ENCODE measurements at regions not wholly inside any gene's neighbourhood (a gene's known extent, or its start where the extent isn't known, plus 50 kb on each side); places are given as distances from the start of the nearest gene placed in this dataset.

DNA sequence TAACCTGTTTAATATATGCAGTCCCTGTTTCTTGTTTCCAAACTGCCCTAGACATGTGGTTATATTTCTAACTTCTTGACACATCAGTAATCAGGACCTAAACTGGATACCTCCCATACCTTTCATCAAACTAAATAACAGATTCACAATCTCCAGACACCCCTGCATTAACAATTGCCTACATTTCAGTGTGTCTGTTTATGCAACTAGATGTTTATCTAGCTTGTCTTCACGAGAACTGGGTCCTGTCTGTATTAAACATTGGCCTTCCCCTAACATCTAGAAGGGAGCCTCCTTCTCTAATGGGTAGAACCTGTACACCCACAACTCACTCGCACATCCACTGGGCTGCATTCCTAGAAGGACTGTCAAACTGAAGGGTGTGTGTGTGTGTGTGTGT, 683.7 kb upstream of the FZD8 start:
- no peak for TF ChIP-seq POLR2AphosphoS5 (IDR thresholded peaks at IDR 0.05)
- TF ChIP-seq, protein P1, sequence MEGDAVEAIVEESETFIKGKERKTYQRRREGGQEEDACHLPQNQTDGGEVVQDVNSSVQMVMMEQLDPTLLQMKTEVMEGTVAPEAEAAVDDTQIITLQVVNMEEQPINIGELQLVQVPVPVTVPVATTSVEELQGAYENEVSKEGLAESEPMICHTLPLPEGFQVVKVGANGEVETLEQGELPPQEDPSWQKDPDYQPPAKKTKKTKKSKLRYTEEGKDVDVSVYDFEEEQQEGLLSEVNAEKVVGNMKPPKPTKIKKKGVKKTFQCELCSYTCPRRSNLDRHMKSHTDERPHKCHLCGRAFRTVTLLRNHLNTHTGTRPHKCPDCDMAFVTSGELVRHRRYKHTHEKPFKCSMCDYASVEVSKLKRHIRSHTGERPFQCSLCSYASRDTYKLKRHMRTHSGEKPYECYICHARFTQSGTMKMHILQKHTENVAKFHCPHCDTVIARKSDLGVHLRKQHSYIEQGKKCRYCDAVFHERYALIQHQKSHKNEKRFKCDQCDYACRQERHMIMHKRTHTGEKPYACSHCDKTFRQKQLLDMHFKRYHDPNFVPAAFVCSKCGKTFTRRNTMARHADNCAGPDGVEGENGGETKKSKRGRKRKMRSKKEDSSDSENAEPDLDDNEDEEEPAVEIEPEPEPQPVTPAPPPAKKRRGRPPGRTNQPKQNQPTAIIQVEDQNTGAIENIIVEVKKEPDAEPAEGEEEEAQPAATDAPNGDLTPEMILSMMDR (IDR thresholded peaks at IDR 0.05) = no peak
- no peak for TF ChIP-seq POLR2A (IDR thresholded peaks at IDR 0.05)
- intact Hi-C loops (cut with DNase I; ENCODE audit: low total_unique reads) = no loop called here

DNA sequence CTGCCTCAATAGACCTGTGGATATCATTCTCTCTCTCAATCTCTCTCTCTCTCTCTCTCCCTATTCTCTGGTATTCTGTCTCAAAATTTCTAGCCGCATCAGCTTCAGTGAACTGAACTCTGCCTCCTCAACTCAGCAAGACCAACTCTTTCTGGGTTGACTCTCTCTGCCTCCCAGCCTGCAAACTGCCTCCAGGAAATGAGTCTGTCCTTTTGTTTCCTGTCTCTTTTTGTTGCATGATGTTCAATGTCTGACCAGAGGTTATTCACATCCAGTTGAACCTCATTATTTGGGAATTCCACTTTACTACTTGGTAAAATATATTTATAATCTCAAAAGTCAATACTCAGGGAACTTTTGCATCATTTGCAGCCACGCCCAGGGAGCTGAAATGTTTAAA, 682.7 kb upstream of the FZD8 start:
- TF ChIP-seq POLR2AphosphoS5 (IDR thresholded peaks at IDR 0.05) = no peak
- TF ChIP-seq POLR2A (IDR thresholded peaks at IDR 0.05) = no peak
- TF ChIP-seq, protein P1 (IDR thresholded peaks at IDR 0.05) = no peak
- no peak overlapping the region for H3K27ac ChIP-seq
- intact Hi-C loops (cut with DNase I; ENCODE audit: low total_unique reads) = no loop called here

More for the DNA sequence above, 683.7 kb upstream of the FZD8 start:
- Histone ChIP-seq H3K27ac (no peak overlapping the region), H3K4me3 (no peak overlapping the region), H3K36me3 (no peaks in the 10 kb centered on the region), H3K4me1 (no peaks in the 10 kb centered on the region), H3K9me3 (peaks cover 0 to 3% of the 10 kb centered on the region in 2 donors), H3K27me3 (no peaks in the 10 kb centered on the region)
- no peak for DNase-seq (ENCODE audit: low spot score in 2 of 2)

DNA sequence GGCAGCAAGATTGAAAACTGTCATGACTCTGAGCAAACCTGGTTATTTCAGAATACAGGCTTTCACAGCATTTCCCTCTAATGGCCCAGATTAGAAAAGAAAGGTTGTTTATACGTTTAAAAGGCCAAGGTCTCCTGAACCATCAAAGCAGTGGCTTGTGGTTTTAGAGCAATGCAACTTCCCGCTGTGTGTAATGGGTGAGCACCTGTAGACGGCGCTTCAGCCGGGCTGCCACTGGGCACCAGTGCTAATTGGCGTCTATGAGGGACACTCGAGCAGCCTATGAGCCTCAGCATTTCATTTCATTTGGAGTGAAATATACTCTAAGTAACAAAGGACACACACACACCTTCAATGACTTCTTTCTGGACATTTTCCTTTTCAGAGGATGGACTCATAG, 671.0 kb upstream of the FZD8 start:
- Histone ChIP-seq H3K9me3 (no peaks in the 10 kb centered on the region), H3K36me3 (no peaks in the 10 kb centered on the region), H3K27me3 (no peaks in the 10 kb centered on the region), H3K4me1 (no peaks in the 10 kb centered on the region), H3K4me3 (no peak overlapping the region), H3K27ac (no peak overlapping the region)
- TF ChIP-seq POLR2AphosphoS5 (IDR thresholded peaks at IDR 0.05) = no peak
- TF ChIP-seq, protein P1 (IDR thresholded peaks at IDR 0.05) = no peak
- TF ChIP-seq POLR2A (IDR thresholded peaks at IDR 0.05) = no peak
- intact Hi-C loops (cut with DNase I; ENCODE audit: low total_unique reads) = no loop called here
- no peak for DNase-seq (ENCODE audit: low spot score in 2 of 2)

More for the DNA sequence above, 682.7 kb upstream of the FZD8 start:
- no peak for DNase-seq (ENCODE audit: low spot score in 2 of 2)
- peaks cover 0 to 3% of the 10 kb centered on the region in 2 donors for H3K9me3 ChIP-seq
- no peak overlapping the region for H3K4me3 ChIP-seq
- no peaks in the 10 kb centered on the region for H3K4me1 ChIP-seq
- no peaks in the 10 kb centered on the region for H3K27me3 ChIP-seq
- no peaks in the 10 kb centered on the region for H3K36me3 ChIP-seq

DNA sequence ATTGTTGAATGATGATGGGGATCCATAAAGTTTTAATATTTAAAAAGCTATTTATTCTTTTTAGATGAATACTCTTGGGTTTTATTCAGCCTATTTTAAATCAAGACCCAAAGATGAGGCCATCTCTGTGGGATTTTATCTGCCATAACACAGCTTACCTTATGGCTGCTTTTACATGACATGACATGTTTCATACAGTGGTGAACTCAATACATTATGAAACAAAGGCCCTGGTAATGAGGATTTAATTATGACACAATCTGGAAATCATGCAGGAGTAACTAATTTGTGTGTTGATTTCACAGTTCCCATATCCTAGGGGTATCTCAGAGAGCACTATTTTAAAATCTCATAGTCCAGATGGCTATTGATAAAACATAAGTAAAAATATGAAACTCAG, 661.8 kb upstream of the FZD8 start:
- TF ChIP-seq, protein P1 (IDR thresholded peaks at IDR 0.05) = no peak
- no peak for TF ChIP-seq POLR2AphosphoS5 (IDR thresholded peaks at IDR 0.05)
- no peak for TF ChIP-seq POLR2A (IDR thresholded peaks at IDR 0.05)
- Histone ChIP-seq H3K4me3 (no peak overlapping the region), H3K27me3 (no peaks in the 10 kb centered on the region), H3K27ac (no peak overlapping the region), H3K9me3 (no peaks in the 10 kb centered on the region), H3K4me1 (no peaks in the 10 kb centered on the region), H3K36me3 (no peaks in the 10 kb centered on the region)
- no peak for DNase-seq (ENCODE audit: low spot score in 2 of 2)
- intact Hi-C loops (cut with DNase I; ENCODE audit: low total_unique reads) = no loop called here

DNA sequence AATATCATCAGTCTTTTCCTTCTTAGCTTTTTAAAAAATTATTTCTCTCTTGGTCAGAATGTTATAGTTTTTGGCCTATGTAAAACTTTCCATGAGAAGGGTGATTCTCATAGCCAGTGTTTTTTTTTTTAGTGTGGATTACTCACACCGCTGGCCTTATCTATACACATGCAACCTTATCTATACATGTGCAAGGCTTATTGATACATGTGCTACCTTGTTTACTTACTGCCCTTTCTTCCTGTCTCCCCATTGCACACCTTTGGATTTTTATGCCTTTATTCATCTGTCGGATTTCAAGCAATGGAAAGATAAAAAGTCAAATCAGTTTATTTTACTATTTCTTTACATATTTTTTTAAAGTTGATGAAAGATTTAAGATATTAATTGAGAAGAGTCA, 660.0 kb upstream of the FZD8 start:
- DNase-seq (ENCODE audit: low spot score in 2 of 2) = no peak
- no peaks in the 10 kb centered on the region for H3K4me1 ChIP-seq
- H3K36me3 ChIP-seq = no peaks in the 10 kb centered on the region
- H3K9me3 ChIP-seq = no peaks in the 10 kb centered on the region
- intact Hi-C loops (cut with DNase I; ENCODE audit: low total_unique reads) = no loop called here
- no peak overlapping the region for H3K4me3 ChIP-seq
- H3K27ac ChIP-seq = no peak overlapping the region
- H3K27me3 ChIP-seq = no peaks in the 10 kb centered on the region
- no peak for TF ChIP-seq POLR2A (IDR thresholded peaks at IDR 0.05)
- TF ChIP-seq, protein P1 (IDR thresholded peaks at IDR 0.05) = no peak
- no peak for TF ChIP-seq POLR2AphosphoS5 (IDR thresholded peaks at IDR 0.05)
